ENCODE measurements at regions not wholly inside any gene's neighbourhood (a gene's known extent, or its start where the extent isn't known, plus 50 kb on each side); places are given as distances from the start of the nearest gene placed in this dataset.

- TF ChIP-seq CTCF (IDR thresholded peaks at IDR 0.05) (no peak), EP300 (IDR thresholded peaks at IDR 0.05) (no peak)
Measured at GRCh38 chrX:27380163-27380845, 82.8 kb downstream of the PPP4R3C start.
